Liver (tissue), 8 donors: ENCODE measurements at regions not wholly inside any gene's neighbourhood (a gene's known extent, or its start where the extent isn't known, plus 50 kb on each side); places are given as distances from the start of the nearest gene placed in this dataset.

ENCODE experiments used
- DNase-seq: peaks from one replicate; pipeline ENCODE4 v3.0.0-alpha.2; 2017; ENCODE audit warnings: low spot score
- H3K27ac ChIP-seq, 2 donors: one replicate each; pipeline ENCODE4 v1.7.0; 2013; ENCODE audit warnings: inconsistent platforms in 2 of 2, low read length in 2 of 2, control low read depth in 1 of 2, low read depth in 1 of 2, mild to moderate bottlenecking in 1 of 2
- H3K27me3 ChIP-seq, 4 donors: one replicate each; pipeline versions ENCODE4 v1.6.1 to v1.7.0; 2013; ENCODE audit warnings: low read length in 3 of 4, inconsistent platforms in 1 of 4, mild to moderate bottlenecking in 1 of 4, moderate library complexity in 1 of 4; ENCODE audit not compliant: control insufficient read depth in 4 of 4, insufficient read depth in 4 of 4
- H3K36me3 ChIP-seq, 4 donors: one replicate each; pipeline versions ENCODE4 v1.6.1 to v1.7.0; 2013; ENCODE audit warnings: low read length in 3 of 4, mild to moderate bottlenecking in 3 of 4, low read depth in 1 of 4, moderate library complexity in 1 of 4; ENCODE audit not compliant: control insufficient read depth in 4 of 4, insufficient read depth in 3 of 4
- H3K4me1 ChIP-seq, 4 donors: one replicate each; pipeline versions ENCODE4 v1.6.1 to v1.7.0; 2013; ENCODE audit warnings: low read length in 3 of 4, mild to moderate bottlenecking in 3 of 4, moderate library complexity in 1 of 4; ENCODE audit not compliant: control insufficient read depth in 4 of 4, insufficient read depth in 4 of 4
- H3K4me3 ChIP-seq, 3 donors: one replicate each; pipeline versions ENCODE4 v1.6.1 to v1.7.0; 2013; ENCODE audit warnings: low read length in 3 of 3, control low read depth in 1 of 3, low read depth in 1 of 3, mild to moderate bottlenecking in 1 of 3
- H3K9ac ChIP-seq, 2 donors: one replicate each; pipeline ENCODE4 v1.7.0; 2013; ENCODE audit warnings: low read length in 2 of 2, mild to moderate bottlenecking in 2 of 2, moderate library complexity in 2 of 2, control low read depth in 1 of 2, low read depth in 1 of 2
- H3K9me3 ChIP-seq, 4 donors: one replicate each; pipeline versions ENCODE4 v1.6.1 to v1.7.0; 2013; ENCODE audit warnings: low read length in 3 of 4; ENCODE audit not compliant: control insufficient read depth in 4 of 4
- ATF3 ChIP-seq: IDR thresholded peaks from 2 replicates; pipeline ENCODE4 v1.6.1; 2016; ENCODE audit warnings: antibody characterized with exemption
- CTCF ChIP-seq: fragments of 150-350 bp; IDR thresholded peaks from 2 replicates; pipeline ENCODE4 v1.5.1; 2017; ENCODE audit warnings: improper control_type of control experiment, low read depth, low read length; ENCODE audit not compliant: missing input control
- EGR1 ChIP-seq, 2 donors: IDR thresholded peaks; 2 replicates each; pipeline ENCODE4 v1.6.1; 2016 to 2018; ENCODE audit warnings: antibody characterized with exemption in 2 of 2, low read depth in 2 of 2
- FOXA1 ChIP-seq: IDR thresholded peaks from 2 replicates; pipeline ENCODE4 v1.6.1; 2016; ENCODE audit warnings: antibody characterized with exemption
- FOXA2 ChIP-seq: IDR thresholded peaks from 2 replicates; pipeline ENCODE4 v1.6.1; 2016; ENCODE audit warnings: antibody characterized with exemption
- GABPA ChIP-seq, 2 donors: IDR thresholded peaks in 1 of 2; conservative IDR thresholded peaks in 1 of 2; 2 replicates each; pipeline ENCODE4 v1.6.1; 2016; ENCODE audit warnings: antibody characterized with exemption in 2 of 2, mild to moderate bottlenecking in 1 of 2, moderate library complexity in 1 of 2
- HNF4A ChIP-seq, 2 donors: conservative IDR thresholded peaks; 2 replicates each; pipeline ENCODE4 v1.6.1; 2016; ENCODE audit warnings: antibody characterized with exemption in 2 of 2, mild to moderate bottlenecking in 2 of 2
- HNF4G ChIP-seq: IDR thresholded peaks from 2 replicates; pipeline ENCODE4 v1.6.1; 2016; ENCODE audit warnings: antibody characterized with exemption
- JUND ChIP-seq, 2 donors: IDR thresholded peaks; 2 replicates each; pipeline ENCODE4 v1.6.1; 2016; ENCODE audit warnings: antibody characterized with exemption in 2 of 2
- MAX ChIP-seq: IDR thresholded peaks from 2 replicates; pipeline ENCODE4 v1.6.1; 2016; ENCODE audit warnings: antibody characterized with exemption
- NR2F2 ChIP-seq: IDR thresholded peaks from 2 replicates; pipeline ENCODE4 v1.6.1; 2016; ENCODE audit warnings: antibody characterized with exemption
- RAD21 ChIP-seq, 2 donors: IDR thresholded peaks; 2 replicates each; pipeline ENCODE4 v1.6.1; 2016; ENCODE audit warnings: antibody characterized with exemption in 2 of 2, mild to moderate bottlenecking in 2 of 2
- RXRA ChIP-seq, 2 donors: IDR thresholded peaks; 2 replicates each; pipeline ENCODE4 v1.6.1; 2017 to 2018; ENCODE audit warnings: antibody characterized with exemption in 2 of 2, mild to moderate bottlenecking in 1 of 2
- SP1 ChIP-seq: IDR thresholded peaks from 2 replicates; pipeline ENCODE4 v1.6.1; 2018; ENCODE audit warnings: antibody characterized with exemption, mild to moderate bottlenecking
- TAF1 ChIP-seq: conservative IDR thresholded peaks from 2 replicates; pipeline ENCODE4 v1.6.1; 2016; ENCODE audit warnings: antibody characterized with exemption, mild to moderate bottlenecking
- YY1 ChIP-seq: IDR thresholded peaks from 2 replicates; pipeline ENCODE4 v1.6.1; 2016; ENCODE audit warnings: antibody characterized with exemption, mild to moderate bottlenecking
- ZBTB33 ChIP-seq: IDR thresholded peaks from 2 replicates; pipeline ENCODE4 v1.6.1; 2016; ENCODE audit warnings: antibody characterized with exemption
- WGBS: extraction: QIAGEN DNeasy Blood & Tissue Kit; methylation state at CpG from one replicate; pipeline ENCODE4 v1.1.7; 2013; 5-methylcytosine and 5-hydroxymethylcytosine counted together
- donor health status: healthy.
- donor health status: healthy.
- donor health status: healthy.
- donor health status: healthy.
- donor health status: healthy.

GRCh38 chr6:74689601-74690000 is 516.3 kb downstream of the COL12A1 start:
- WGBS: 51% methylated on average over 2 of the region's 2 CpGs
- no peak overlapping the region for H3K9ac ChIP-seq
- DNase-seq: no peak
- no peaks in the 10 kb centered on the region for H3K36me3 ChIP-seq
- no peaks in the 10 kb centered on the region for H3K9me3 ChIP-seq
- no peak overlapping the region for H3K4me3 ChIP-seq
- H3K27me3 ChIP-seq: peaks cover 0 to 3% (median 0%) of the 10 kb centered on the region in 4 donors
- TF ChIP-seq HNF4A (conservative IDR thresholded peaks at IDR 0.05): no peak
- no peak for TF ChIP-seq RXRA (IDR thresholded peaks at IDR 0.05)
- TF ChIP-seq TAF1: no peak
- TF ChIP-seq NR2F2: no peak
- no peak for TF ChIP-seq MAX
- TF ChIP-seq CTCF: no peak
- H3K27ac ChIP-seq: no peak overlapping the region
- no peaks in the 10 kb centered on the region for H3K4me1 ChIP-seq

GRCh38 chr6:74677463-74677862 is 528.4 kb downstream of the COL12A1 start:
- H3K9ac ChIP-seq: no peak overlapping the region
- no peak for TF ChIP-seq GABPA (IDR thresholded peaks at IDR 0.05 in 1 of 2, conservative IDR thresholded peaks at IDR 0.05 in 1 of 2)
- TF ChIP-seq ZBTB33: no peak
- TF ChIP-seq TAF1: no peak
- no peak for TF ChIP-seq SP1
- no peak for TF ChIP-seq EGR1 (IDR thresholded peaks at IDR 0.05; ENCODE audit: low read depth in 2 of 2)
- TF ChIP-seq RXRA (IDR thresholded peaks at IDR 0.05): no peak
- 40% methylated on average over 1 of the region's 1 CpG for WGBS
- H3K4me3 ChIP-seq: no peak overlapping the region
- H3K4me1 ChIP-seq: no peaks in the 10 kb centered on the region
- H3K27me3 ChIP-seq: no peaks in the 10 kb centered on the region
- DNase-seq: no peak
- H3K9me3 ChIP-seq: no peaks in the 10 kb centered on the region
- no peak overlapping the region for H3K27ac ChIP-seq
- H3K36me3 ChIP-seq: no peaks in the 10 kb centered on the region

- Histone ChIP-seq H3K27ac (no peak overlapping the region), H3K27me3 (no peaks in the 10 kb centered on the region), H3K9ac (no peak overlapping the region), H3K4me1 (no peaks in the 10 kb centered on the region), H3K36me3 (no peaks in the 10 kb centered on the region), H3K4me3 (no peak overlapping the region), H3K9me3 (no peaks in the 10 kb centered on the region)
- 66% methylated on average over 1 of the region's 1 CpG for WGBS
- no peak for TF ChIP-seq YY1
- TF ChIP-seq HNF4A (conservative IDR thresholded peaks at IDR 0.05): no peak
- no peak for TF ChIP-seq FOXA1
- no peak for TF ChIP-seq MAX
- no peak for TF ChIP-seq ATF3
- TF ChIP-seq ZBTB33: no peak
- TF ChIP-seq SP1: no peak
- TF ChIP-seq FOXA2: no peak
- TF ChIP-seq NR2F2: no peak
- no peak for TF ChIP-seq GABPA (IDR thresholded peaks at IDR 0.05 in 1 of 2, conservative IDR thresholded peaks at IDR 0.05 in 1 of 2)
- TF ChIP-seq RAD21 (IDR thresholded peaks at IDR 0.05): no peak
- TF ChIP-seq EGR1 (IDR thresholded peaks at IDR 0.05; ENCODE audit: low read depth in 2 of 2): no peak
- TF ChIP-seq CTCF: no peak
- TF ChIP-seq HNF4G: no peak
- no peak for TF ChIP-seq JUND (IDR thresholded peaks at IDR 0.05)
- no peak for DNase-seq
Measured at GRCh38 chr6:74676906-74677305, 528.9 kb downstream of the COL12A1 start.
